Activated CD8-positive, alpha-beta memory T cell treated with anti-CD3 and anti-CD28 coated beads for 24 hours (primary cell): ENCODE measurements at regions not wholly inside any gene's neighbourhood (a gene's known extent, or its start where the extent isn't known, plus 50 kb on each side); places are given as distances from the start of the nearest gene placed in this dataset.
"Not testable (repeated sequence)": the region's sequence is repeated elsewhere in the genome, so short reads cannot be mapped to it uniquely, and the experiment has no call there.

Experiments
- DNase-seq: peaks from one replicate; pipeline ENCODE4 v3.0.0-alpha.2; 2020

DNA sequence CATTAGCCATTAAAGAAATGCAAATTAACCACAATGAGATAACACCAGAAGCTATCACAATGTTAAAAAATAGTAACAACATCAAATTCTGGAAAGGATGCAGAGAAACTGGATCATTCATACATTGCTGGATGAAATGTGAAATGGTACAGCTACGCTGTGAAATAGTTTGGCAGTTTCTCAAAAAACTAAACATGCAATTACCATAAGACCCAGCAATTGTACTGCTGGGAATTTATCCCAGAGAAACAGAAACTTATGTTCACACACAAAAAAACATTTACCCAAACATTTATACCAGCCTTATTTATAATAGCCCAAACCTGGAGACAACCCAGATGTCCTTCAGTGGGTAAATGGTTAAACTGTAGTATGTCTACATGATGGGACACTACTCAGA, 592.9 kb downstream of the ZNF608 start:
- no peak for DNase-seq

DNA sequence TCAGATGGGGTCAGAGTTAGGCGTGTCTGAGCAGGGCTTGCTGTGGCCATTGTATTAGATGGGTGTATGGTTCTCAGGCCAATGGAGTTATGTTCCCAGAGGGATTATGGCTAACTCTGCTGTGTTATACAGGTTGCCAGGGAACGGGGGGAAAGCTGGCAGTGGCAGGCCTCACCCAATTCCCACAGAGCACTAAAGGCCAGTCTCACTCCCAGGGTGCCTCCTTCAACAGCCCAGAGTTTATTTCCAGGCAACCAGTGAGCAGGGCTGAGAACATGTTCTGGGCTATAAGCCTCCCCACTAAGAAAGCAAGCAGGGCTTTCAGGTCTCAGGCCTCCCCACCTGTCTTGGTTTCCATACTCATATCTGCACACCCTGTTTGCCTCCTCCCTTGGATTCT, 597.9 kb downstream of the ZNF608 start:
- DNase-seq = no peak

DNA sequence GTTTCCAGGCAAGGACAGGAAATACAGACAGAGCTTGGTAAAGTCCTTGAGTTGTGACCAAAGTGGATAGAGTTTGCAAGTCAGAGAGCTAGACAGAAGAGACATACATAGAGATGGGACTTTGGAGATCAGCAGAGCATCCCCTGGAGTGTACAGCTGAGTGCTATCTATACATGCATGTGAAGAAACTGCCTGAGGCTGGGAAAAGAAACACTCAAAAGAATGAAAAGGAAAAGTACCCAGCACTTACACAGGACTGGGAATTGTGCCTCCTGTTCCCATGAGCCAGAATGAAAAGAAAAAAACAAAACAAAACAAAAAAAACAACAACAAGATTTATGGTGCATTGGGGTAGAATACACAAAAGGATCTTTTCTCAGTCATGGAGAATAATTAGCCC, 606.4 kb downstream of the ZNF608 start:
- DNase-seq = no peak

DNA sequence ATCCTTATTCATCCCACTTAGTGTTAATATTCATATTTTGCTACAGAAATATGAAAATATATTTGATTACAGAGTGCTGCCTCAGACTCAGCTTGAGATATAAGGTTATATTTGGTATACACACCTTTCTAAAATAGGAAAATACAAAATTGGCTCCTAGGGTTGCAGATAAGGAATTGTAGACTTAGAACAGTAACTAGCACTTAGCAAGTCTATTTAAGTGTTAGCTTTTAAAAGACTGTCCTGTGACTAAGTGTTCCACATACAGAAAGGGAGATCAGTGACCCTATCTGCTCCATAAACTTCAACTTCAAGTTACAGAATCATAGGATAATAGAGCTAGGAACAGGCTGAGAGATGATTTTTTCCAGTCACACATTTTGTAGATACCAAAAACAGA, 607.0 kb downstream of the ZNF608 start:
- no peak for DNase-seq

DNA sequence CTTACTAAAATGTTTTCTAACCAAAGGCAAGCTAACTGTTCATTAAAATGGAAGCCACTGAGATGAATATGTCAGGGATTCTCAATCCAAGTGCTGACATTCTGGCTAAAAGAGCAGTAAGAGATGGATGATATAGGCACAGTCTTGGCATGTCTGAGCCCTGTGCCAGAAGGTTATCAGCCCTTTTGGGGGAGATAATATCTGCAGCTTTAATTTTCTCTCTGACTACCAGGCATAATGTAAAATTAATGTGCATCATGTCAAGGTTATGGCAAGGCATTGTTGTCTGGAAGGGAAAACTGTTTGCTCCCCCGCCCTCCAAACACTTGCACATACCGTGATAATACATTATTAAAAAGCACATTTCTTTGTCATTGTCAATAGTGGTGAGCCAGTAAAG, 609.8 kb downstream of the ZNF608 start:
- no peak for DNase-seq

DNA sequence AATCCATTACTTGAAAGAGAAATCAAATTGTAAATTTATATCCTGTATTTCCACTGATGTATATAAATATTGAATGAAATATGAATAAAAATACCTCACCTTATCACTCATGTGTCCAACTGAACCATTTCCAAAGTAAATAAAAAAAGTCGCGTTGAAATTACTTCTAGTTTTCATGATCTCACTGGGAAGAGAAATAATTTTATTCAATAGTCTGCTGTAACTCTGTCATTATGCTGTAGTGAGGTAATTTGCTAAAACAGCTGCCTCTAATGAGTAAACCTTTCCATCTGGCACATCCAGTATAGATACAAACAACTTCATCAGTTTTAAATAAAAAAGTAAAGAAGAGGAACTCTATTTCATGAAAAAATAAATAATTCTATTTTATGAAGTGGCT, 611.5 kb downstream of the ZNF608 start:
- no peak for DNase-seq

DNA sequence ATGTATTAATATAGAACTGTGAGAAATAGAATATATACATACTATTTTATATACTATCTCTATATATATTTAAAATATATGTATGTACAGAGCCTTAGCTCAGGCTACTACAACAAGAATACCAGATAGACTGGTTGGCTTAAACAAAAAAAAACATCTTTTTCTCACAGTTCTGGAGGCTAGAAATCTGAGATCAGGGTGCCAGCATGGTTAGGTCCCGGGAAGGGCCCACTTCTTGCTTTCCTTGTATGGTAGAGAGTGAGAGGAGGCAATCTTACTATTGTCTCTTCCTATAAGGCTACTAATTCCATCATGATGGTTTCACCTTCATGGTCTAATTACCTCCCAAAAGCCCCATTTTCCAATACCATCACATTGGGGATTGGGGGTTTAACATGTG, 613.0 kb downstream of the ZNF608 start:
- DNase-seq = no peak

DNA sequence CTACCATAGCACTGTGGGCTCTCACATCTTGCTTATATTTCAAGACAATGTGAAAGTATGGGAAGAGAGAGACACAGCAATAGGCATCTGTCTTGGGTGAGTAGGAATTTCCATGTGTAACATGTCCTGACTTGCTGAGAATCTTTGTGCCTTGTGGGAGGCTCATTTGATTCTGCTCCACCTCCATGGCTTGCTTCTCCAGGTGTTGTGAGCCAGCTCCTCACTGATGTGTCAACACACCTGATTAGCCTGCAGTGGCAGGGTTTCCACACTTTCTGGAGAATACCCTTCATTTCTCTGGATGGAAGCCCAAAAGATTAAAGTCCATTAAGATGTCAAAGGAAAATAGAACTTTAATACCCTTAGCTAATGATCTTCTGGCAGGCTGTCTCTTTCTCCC, 613.6 kb downstream of the ZNF608 start:
- DNase-seq = no peak

DNA sequence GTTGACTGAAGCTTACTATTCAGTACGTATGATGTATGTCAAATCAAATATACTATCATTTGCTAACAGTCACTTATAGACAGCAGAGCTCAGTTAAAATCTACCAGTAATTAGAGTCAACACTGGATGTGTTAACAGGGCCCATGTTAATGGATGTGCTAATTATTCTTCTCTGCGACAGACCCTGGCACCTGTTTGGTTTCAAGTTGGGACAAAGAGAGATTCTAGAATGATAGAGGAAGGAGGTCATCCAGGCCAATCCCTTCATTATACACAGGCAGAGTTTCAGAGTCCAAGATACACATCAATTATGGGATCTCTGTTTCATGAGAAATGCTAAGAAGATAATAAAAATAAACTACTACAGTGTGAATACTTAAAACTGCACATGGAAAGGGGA, 615.0 kb downstream of the ZNF608 start:
- DNase-seq = no peak

DNA sequence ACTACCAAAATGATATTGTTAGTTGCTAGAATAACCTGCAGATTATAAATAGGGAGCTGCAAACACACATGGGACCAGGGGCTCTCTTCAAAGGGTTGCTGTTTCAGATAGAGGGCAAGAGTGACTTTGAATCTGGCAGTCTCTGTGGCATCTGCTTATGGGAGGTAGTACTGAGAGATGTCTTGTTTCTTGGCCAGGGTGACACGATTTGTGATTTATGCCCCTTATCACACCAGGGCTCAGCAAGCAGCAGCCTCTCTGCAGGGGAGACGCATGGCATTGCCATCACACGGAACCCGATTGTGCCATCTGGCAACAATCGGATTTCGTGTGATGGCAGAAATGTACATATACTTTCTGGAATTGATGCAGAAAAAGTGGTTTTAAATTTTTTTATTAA, 615.6 kb downstream of the ZNF608 start:
- DNase-seq = no peak

DNA sequence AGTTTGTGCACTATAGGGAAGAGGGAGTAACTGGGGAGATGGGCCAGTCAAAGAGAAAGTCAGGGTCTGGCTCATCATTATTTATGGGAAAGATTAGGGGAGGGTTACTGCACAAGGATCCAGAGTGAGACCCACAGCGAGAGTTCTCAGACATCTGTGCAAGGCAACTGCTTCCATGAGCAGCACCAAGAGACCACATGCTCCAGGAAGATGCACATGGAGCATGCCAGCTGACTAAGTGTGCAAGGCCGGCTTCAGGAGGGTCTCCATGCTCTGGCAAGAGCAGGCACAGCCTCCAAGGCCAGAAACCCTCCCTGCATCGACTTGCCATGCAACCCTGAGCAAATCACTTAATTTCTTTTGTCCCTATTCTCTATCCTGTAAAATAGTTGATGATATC, 616.9 kb downstream of the CSNK1G3 start:
- DNase-seq = no peak

DNA sequence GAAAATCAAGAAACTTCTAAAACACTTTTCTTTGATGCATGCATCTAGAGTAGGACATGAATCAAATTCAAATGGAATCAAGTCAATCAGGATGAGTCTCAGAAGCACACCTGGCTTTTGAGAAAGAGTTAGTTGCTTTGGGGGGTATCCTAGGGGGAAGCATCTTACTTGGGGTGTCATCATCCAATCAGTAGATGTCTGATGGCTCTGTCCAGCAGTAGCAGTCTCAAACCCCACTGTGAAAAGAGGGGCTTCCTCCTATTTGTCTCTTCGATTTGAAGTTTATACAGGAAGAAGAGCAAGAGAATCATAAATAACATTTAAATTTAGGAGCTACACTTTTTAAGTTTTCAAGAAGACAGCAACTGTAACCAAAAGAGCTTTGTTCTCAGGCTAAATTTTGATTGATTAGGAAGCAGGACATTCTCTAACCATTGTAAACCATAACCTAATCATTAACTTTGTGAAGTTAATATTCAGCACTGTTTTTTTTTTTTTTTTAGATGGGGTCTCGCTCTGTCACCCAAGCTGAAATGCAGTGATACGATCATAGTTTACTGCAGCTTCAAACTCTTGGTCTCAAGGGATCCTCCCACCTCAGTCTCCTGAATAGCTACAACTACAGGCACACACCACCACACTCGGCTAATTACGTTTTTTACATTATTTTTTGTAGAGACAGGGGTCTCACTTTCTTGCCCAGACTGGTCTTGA, 614.7 kb downstream of the CSNK1G3 start:
- DNase-seq = no peak

DNA sequence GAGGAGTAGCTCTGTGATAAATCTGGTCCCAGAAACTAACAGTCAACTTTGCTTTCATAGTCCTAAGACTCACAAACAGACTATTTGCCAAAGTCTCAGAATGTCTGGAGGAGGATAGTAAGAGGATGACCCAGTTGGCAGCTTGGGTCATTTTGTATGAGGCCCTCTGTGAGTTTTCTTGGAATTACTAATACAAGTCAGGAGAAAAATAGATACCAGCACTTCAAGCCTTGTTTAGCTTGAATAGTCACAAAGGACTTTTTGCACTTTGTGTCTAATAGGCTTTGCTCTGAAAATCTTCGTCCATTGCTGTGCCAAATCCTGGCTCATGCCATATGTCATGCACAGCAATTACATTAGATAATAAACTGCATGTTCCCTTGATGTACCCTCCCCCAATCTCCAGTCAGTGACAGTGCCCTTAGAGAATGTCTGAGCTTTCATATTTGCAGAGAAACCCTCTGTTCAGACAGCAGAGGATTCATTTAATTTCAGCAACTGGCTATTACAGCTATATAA, 612.8 kb downstream of the CSNK1G3 start:
- DNase-seq = no peak

DNA sequence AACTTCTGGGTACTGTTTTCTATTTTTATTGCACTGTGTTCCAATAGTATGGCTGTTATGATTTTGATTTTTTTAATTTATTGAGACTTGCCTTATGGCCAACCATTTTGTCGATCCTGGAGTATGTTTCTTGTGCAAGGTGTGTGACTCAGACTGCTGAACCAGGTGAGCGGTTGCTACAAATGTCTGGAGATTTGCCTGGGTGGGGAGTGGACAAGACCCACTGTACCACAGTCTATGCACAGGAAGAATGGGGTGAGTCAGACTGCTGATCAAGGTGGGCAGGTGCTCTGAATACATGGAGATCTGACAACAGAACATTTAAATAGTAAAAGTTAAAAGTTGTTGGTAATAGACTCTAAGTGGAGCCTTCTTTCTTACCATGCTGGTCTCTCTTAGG, 609.2 kb downstream of the CSNK1G3 start:
- no peak for DNase-seq

DNA sequence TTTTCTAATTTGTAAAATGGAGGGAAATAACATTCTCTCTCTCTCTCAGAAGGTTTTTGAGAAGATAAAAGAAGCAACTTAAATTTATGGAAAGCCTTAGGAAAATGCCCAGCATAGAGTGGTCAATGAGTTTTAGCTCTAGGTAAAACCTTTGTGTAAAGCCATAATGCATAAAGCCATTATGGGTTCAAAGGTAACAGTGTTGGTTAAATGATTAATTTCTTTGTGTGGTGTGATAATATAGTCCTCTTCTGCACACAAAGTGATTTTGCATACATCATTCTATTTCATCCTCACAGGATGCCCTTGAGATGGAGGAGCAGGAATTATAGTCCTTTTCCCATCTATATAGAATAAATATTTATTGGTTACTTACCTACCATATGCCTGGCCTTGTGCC, 602.9 kb downstream of the CSNK1G3 start:
- no peak for DNase-seq

DNA sequence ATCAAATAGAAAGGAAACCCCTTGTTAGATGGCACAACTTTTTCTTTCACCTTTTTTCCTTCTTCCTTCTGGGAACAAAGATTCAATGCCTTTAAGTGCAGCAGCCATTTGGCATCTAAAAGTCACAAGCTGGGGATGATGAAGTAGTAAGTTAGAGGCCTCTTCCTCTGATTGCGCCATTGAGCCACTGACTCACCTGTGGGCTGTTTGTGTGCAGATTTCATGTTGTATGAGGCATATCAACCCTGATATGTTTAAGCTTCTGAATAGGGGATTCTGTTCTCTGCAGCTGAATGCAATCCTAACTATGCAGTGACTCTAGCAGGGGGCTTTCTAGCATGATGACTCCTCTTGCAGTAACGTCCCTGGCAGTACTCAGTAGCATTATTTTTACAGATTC, 599.9 kb downstream of the CSNK1G3 start:
- DNase-seq = no peak

DNA sequence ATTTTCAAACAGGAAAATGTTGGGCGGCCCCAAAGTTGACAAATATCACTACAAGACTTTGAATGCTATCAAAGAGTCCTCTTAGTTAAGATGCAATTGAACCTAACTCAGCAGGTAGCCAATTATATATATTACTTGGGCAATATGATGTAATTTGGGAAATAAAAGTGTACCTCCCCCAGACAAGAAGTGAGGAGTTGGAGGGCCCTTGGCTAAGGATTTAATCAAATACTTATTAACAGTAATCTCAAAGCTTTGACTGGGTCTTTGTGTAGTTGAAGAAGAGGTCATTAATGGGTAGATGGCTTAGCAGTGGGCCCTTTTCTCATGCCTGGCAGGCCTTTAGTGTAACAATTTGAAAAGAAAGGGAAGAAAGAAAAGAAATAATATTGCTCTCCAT, 599.0 kb downstream of the CSNK1G3 start:
- DNase-seq = no peak

DNA sequence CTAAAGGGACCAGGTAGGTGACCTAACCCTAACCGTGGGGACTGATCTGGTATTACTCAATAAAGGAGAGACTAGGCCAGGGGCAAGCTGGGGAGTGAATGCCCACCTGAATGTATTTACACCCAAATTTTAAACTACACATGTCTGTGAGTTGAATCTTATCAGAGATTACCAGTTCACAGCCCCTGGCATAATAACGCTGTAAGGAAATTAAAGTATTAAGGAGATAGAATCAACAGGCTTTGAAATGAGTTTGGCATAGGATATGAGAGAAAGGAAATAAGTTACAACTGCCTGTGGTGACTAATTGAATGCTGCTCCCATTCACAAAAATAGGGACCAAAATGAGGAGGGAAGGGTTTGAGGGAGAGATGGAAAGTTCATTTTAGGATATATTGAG, 593.3 kb downstream of the CSNK1G3 start:
- DNase-seq = no peak

DNA sequence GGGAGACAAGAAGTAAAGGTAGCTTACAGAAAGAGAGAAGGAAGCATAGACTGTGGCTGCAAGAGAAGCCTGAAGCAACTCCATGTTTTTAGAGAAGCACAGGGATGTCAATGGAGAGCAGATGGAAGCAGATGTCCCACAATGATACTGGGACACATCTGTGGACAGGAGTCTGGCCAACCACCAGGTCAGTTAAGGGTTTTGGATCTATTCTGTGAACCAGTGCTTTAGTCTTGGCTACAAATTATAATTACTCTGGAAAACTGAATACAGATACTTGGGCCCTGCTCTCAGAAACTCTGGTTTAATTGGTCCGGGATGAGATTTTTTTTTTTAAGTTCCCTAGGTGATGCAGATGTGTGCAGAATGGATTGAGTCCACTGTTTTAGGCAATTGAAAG, 592.8 kb downstream of the CSNK1G3 start:
- no peak for DNase-seq

DNA sequence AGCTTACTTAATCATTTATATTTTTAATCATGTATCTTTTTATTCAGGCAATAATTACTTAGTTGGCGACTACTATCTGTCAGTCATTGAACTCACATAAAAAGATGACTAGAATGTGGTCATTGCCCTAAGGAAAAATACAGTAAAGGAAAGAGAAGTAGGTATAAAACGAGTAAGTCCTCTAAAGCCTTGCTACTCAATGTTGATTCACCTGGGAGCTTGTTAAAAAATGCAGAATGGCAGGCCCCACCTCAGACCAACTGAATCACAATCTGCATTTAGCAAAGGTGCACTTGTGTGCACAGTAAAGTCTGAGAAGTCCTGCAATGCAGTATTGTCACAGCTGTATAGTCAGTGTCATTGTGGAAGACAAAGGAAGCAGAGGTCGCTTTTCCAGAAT, 592.4 kb downstream of the CSNK1G3 start:
- DNase-seq = no peak

DNA sequence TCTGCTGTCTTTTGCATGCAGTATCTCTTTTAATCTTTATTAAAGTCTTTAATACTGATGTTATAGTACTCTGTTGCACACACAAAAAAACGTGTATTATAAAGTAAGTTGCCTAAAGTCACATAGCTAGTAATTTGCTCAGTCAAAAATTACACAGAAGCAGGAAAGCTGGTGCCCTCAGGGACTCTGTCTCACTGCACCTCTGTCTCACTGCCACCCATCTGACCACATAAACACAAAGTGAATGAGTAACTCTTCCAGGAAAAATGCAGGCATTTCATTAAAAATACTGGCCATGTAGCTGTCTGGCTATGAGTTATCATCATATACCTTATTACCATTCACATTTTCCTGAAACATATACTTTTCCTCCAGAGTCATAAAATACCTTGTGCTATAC, 591.7 kb downstream of the CSNK1G3 start:
- DNase-seq = no peak

DNA sequence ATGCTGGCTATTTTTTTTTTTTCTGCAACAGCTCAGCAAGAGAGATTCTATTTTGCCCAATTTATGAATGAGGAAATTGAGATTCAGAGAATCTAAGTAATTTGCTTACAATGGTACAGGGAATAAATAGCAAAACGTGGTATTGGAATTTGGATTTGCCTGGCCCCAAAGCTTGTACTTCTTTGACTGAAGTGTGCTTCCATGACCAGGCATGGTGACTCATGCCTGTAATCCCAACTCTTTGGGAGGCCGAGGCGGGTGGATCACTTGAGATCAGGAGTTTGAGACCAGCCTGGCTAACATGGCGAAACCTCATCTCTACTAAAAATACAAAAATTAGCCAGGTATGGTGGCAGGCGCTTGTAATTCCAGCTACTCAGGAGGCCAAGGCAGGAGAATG, 591.1 kb downstream of the CSNK1G3 start:
- not testable (repeated sequence) for DNase-seq

DNA sequence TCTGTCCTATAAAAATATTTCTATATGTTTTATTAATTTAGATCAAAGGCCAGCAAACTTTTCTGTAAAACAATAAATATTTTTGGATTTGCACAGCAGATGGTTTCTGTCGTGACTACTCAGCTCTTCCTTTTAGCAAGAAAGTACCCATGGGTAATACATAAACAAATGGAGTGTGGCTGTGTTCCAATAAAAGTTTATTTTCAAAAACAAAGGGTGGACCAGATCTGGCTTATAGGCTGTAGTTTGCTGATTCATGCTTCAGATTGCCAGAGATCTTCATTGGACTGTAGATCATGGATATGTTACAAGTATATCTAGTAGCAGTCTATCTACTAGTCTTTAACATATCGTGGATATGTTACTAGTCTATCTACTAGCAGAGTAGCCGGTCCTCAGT, 590.5 kb downstream of the CSNK1G3 start:
- no peak for DNase-seq

DNA sequence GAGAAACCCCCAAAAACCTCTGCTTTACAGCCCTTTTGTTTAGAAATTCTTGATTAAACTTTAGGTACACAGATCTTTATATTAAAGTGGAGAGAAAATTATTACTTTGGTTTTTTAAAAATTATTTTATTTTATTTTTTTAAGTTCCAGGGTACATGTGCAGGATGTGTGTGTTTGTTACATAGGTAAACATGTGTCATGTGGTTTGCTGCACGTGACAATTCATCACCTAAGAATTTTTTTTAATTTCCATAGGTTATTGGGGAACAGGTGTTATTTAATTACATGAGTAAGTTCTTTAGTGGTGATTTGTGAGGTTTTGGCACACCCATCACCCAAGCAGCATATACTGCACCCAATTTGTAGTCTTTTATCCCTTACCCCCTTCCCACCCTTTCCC, 581.7 kb downstream of the CSNK1G3 start:
- DNase-seq = no peak

DNA sequence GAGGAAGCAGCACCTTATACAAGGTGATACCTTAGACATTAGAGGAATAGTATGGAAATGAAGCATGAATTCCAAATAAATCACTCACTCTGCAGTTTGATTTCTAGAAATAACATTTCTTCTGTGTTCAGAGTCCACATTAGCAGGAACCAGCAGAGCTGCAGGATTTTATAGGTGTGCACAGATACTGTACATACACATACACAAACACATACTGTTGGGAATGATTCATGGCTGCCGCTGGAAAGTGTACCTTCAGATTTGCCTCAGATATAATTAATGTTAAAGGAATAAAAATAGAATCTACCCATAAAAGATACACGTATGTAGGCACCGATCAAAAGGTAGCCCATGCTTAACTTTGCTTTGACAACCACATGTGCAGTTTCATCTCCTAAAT, 578.1 kb downstream of the CSNK1G3 start:
- no peak for DNase-seq

DNA sequence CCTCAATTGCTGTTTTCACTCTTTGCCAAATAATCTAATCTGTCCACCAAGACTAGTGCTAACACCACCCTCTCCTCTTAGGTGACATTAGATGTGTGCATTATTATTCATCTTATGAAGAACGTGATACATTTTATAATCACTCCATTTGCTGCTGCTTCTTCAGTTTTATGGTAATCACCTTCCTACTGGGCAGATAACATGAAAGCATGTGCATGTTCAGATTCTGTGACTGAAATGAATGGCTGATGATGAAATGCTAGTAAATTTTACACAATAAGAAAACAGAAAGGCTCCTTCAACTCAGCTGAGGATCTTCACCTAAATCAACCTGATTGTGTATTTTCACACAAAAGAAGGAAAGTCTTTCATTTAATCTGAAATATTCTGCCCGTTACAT, 577.6 kb downstream of the CSNK1G3 start:
- DNase-seq = no peak
